HFF-Myc (cell line): ENCODE measurements at regions not wholly inside any gene's neighbourhood (a gene's known extent, or its start where the extent isn't known, plus 50 kb on each side); places are given as distances from the start of the nearest gene placed in this dataset.

Experiments
- DNase-seq: peaks from one replicate; pipeline ENCODE4 v3.0.0-alpha.2; 2011; ENCODE audit warnings: low read depth; ENCODE audit errors: extremely low read depth
- H3K4me3 ChIP-seq: replicated peaks from 2 replicates; pipeline ENCODE4 v1.5.1; 2011; ENCODE audit warnings: low read depth, mild to moderate bottlenecking, control low read depth, low read length
- CTCF ChIP-seq: IDR thresholded peaks from 2 replicates; pipeline ENCODE4 v1.5.1; 2012; ENCODE audit warnings: mild to moderate bottlenecking, low read depth, low read length, control low read depth; ENCODE audit errors: missing control alignments

- DNase-seq, result no peak
- no peak for TF ChIP-seq CTCF
- no peak overlapping the region for H3K4me3 ChIP-seq
These were observed 244.8 kb upstream of the RGS18 start for GRCh38 chr1:191913260-191913977.

GRCh38 chr1:191929383-191929782 lies 228.9 kb upstream of the RGS18 start:
- no peak overlapping the region for H3K4me3 ChIP-seq
- TF ChIP-seq CTCF, result no peak
- DNase-seq, result no peak

GRCh38 chr1:191943684-191944083 lies 214.6 kb upstream of the RGS18 start:
- no peak for DNase-seq
- no peak for TF ChIP-seq CTCF
- no peak overlapping the region for H3K4me3 ChIP-seq

GRCh38 chr1:191953526-191953925 lies 204.7 kb upstream of the RGS18 start:
- no peak overlapping the region for H3K4me3 ChIP-seq
- no peak for TF ChIP-seq CTCF
- no peak for DNase-seq

GRCh38 chr1:191959856-191960255 lies 198.4 kb upstream of the RGS18 start:
- no peak overlapping the region for H3K4me3 ChIP-seq
- no peak for DNase-seq
- TF ChIP-seq CTCF, result no peak

GRCh38 chr1:191963286-191963685 lies 195.0 kb upstream of the RGS18 start:
- no peak for DNase-seq
- no peak overlapping the region for H3K4me3 ChIP-seq
- no peak for TF ChIP-seq CTCF

- no peak for TF ChIP-seq CTCF
- no peak overlapping the region for H3K4me3 ChIP-seq
- no peak for DNase-seq
These were observed 194.3 kb upstream of the RGS18 start for GRCh38 chr1:191963781-191964455.
